WTC11 (cell line): ENCODE measurements at regions not wholly inside any gene's neighbourhood (a gene's known extent, or its start where the extent isn't known, plus 50 kb on each side); places are given as distances from the start of the nearest gene placed in this dataset.

ENCODE experiments used
- ATAC-seq: fragments of 200-7000 bp; cut with Tn5 transposase; 2 replicates; pipeline ENCODE4 v1.10.0; 2021; ENCODE audit warnings: mild to moderate bottlenecking, moderate library complexity
- CTCF ChIA-PET: fragments of 300-600 bp; sonication (Branson Sonifier 250); formaldehyde crosslinking; loops from one replicate; lab custom pipeline; 2021; ENCODE audit warnings: antibody characterized with exemption; lab: Charles Lee
- POLR2A ChIA-PET: fragments of 350-600 bp; sonication (Branson Sonifier 250); formaldehyde crosslinking; loops from one replicate; lab custom pipeline; 2021; ENCODE audit warnings: antibody characterized with exemption; lab: Charles Lee
- DNase-seq: peaks from one replicate; pipeline ENCODE4 v3.0.0; 2021; ENCODE audit warnings: low spot score
- H3K27ac Mint-ChIP-seq: 2 replicates; pipeline ENCODE4 v1.8.0; 2021; ENCODE audit warnings: mixed read lengths
- H3K27me3 Mint-ChIP-seq: 2 replicates; pipeline ENCODE4 v1.8.0; 2021; ENCODE audit warnings: low read depth, mild to moderate bottlenecking, moderate library complexity, mixed read lengths
- H3K36me3 Mint-ChIP-seq: 2 replicates; pipeline ENCODE4 v1.8.0; 2021; ENCODE audit warnings: mixed read lengths
- H3K4me1 Mint-ChIP-seq: 2 replicates; pipeline ENCODE4 v1.8.0; 2022; ENCODE audit warnings: mixed read lengths
- H3K4me3 Mint-ChIP-seq: 2 replicates; pipeline ENCODE4 v1.8.0; 2021; ENCODE audit warnings: mild to moderate bottlenecking, moderate library complexity, mixed read lengths
- H3K9me3 Mint-ChIP-seq: 2 replicates; pipeline ENCODE4 v1.8.0; 2021; ENCODE audit warnings: mixed read lengths
- CTCF ChIP-seq: fragments of 200-600 bp; IDR thresholded peaks from 2 replicates; pipeline ENCODE4 v1.8.0; 2022; ENCODE audit warnings: antibody characterized with exemption
- FOXP1 ChIP-seq: sonication (generic); formaldehyde crosslinking; IDR thresholded peaks from 2 replicates; pipeline ENCODE4 v1.8.0; 2022; ENCODE audit warnings: missing genetic modification reagents, mild to moderate bottlenecking, moderate library complexity, borderline replicate concordance
- JAZF1 ChIP-seq: fragments of 250-450 bp; sonication (Bioruptor Pico); IDR thresholded peaks from 2 replicates; pipeline ENCODE4 v1.9.0; 2021; ENCODE audit warnings: moderate library complexity, mild to moderate bottlenecking, inconsistent platforms
- NR2C2 ChIP-seq: sonication (generic); formaldehyde crosslinking; IDR thresholded peaks from 2 replicates; pipeline ENCODE4 v1.8.0; 2022; ENCODE audit warnings: mild to moderate bottlenecking, missing genetic modification reagents
- PRDM15 ChIP-seq: sonication (generic); formaldehyde crosslinking; IDR thresholded peaks from 2 replicates; pipeline ENCODE4 v1.8.0; 2022; ENCODE audit warnings: missing genetic modification reagents
- RORB ChIP-seq: fragments of 250-450 bp; sonication (Bioruptor Pico); IDR thresholded peaks from 2 replicates; pipeline ENCODE4 v1.9.0; 2021; ENCODE audit warnings: mild to moderate bottlenecking
- TCF7 ChIP-seq: sonication (generic); formaldehyde crosslinking; IDR thresholded peaks from 2 replicates; pipeline ENCODE4 v1.8.0; 2022; ENCODE audit warnings: mild to moderate bottlenecking, low read depth, missing genetic modification reagents, moderate library complexity
- USF2 ChIP-seq: sonication (generic); formaldehyde crosslinking; IDR thresholded peaks from 2 replicates; pipeline ENCODE4 v1.8.1; 2023; ENCODE audit warnings: mild to moderate bottlenecking, missing genetic modification reagents, moderate library complexity
- ZNF317 ChIP-seq: sonication (generic); formaldehyde crosslinking; IDR thresholded peaks from 2 replicates; pipeline ENCODE4 v1.8.1; 2023; ENCODE audit warnings: low read depth, mild to moderate bottlenecking, moderate library complexity, missing genetic modification reagents, borderline replicate concordance
- ZNF423 ChIP-seq: fragments of 250-450 bp; sonication (Bioruptor Pico); IDR thresholded peaks from 2 replicates; pipeline ENCODE4 v2.1.2; 2022; ENCODE audit warnings: mild to moderate bottlenecking, moderate library complexity
- TF ChIP-seq, protein P1 (sequence below): sonication (generic); formaldehyde crosslinking; IDR thresholded peaks from 2 replicates; pipeline ENCODE4 v1.8.1; 2023; ENCODE audit warnings: mild to moderate bottlenecking, missing genetic modification reagents, borderline replicate concordance
- TF ChIP-seq, protein P2 (sequence below): sonication (generic); formaldehyde crosslinking; IDR thresholded peaks from 2 replicates; pipeline ENCODE4 v1.8.1; 2022; ENCODE audit warnings: mild to moderate bottlenecking, missing genetic modification reagents, moderate library complexity, borderline replicate concordance
- TF ChIP-seq, protein P3 (sequence below): sonication (generic); formaldehyde crosslinking; conservative IDR thresholded peaks from 2 replicates; pipeline ENCODE4 v1.8.1; 2023; ENCODE audit warnings: mild to moderate bottlenecking, low read depth, missing genetic modification reagents, moderate library complexity
- TF ChIP-seq, protein P4 (sequence below): sonication (generic); formaldehyde crosslinking; IDR thresholded peaks from 2 replicates; pipeline ENCODE4 v1.8.1; 2023; ENCODE audit warnings: mild to moderate bottlenecking, missing genetic modification reagents, moderate library complexity

DNA sequence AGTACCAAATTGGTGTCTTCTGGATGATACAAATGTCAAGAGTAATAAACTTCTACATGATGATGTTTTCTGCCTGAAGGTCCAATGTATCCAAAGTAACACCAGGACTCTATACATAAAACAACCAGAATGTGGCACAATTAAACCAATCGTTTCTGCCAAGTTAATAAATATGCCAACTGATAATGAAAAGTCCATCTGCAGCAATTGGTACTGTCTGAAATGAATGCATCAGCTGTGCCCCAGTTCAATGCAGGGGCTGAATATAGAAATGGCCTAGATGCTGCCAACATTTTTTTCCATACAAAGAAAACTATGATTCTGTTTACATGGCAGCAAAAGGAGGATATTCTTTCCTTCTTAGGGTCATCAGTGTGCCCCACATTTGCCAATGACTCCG, 137.2 kb upstream of the LSM8 start:
- Mint-ChIP-seq H3K9me3 (no peaks in the 10 kb centered on the region), H3K4me3 (no peak overlapping the region), H3K27me3 (no peaks in the 10 kb centered on the region), H3K36me3 (no peaks in the 10 kb centered on the region), H3K4me1 (no peaks in the 10 kb centered on the region), H3K27ac (no peak overlapping the region)
- ChIA-PET POLR2A (no interaction called here), CTCF (no interaction called here)
- ATAC-seq (no peak), DNase-seq (no peak)
- TF ChIP-seq PRDM15 (CRISPR knock-in tag): no peak
- TF ChIP-seq, protein P1, sequence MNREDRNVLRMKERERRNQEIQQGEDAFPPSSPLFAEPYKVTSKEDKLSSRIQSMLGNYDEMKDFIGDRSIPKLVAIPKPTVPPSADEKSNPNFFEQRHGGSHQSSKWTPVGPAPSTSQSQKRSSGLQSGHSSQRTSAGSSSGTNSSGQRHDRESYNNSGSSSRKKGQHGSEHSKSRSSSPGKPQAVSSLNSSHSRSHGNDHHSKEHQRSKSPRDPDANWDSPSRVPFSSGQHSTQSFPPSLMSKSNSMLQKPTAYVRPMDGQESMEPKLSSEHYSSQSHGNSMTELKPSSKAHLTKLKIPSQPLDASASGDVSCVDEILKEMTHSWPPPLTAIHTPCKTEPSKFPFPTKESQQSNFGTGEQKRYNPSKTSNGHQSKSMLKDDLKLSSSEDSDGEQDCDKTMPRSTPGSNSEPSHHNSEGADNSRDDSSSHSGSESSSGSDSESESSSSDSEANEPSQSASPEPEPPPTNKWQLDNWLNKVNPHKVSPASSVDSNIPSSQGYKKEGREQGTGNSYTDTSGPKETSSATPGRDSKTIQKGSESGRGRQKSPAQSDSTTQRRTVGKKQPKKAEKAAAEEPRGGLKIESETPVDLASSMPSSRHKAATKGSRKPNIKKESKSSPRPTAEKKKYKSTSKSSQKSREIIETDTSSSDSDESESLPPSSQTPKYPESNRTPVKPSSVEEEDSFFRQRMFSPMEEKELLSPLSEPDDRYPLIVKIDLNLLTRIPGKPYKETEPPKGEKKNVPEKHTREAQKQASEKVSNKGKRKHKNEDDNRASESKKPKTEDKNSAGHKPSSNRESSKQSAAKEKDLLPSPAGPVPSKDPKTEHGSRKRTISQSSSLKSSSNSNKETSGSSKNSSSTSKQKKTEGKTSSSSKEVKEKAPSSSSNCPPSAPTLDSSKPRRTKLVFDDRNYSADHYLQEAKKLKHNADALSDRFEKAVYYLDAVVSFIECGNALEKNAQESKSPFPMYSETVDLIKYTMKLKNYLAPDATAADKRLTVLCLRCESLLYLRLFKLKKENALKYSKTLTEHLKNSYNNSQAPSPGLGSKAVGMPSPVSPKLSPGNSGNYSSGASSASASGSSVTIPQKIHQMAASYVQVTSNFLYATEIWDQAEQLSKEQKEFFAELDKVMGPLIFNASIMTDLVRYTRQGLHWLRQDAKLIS (CRISPR knock-in tag): no peak
- TF ChIP-seq CTCF: no peak
- no peak for TF ChIP-seq ZNF423
- TF ChIP-seq RORB (CRISPR knock-in tag): no peak
- TF ChIP-seq FOXP1 (CRISPR knock-in tag): no peak
- TF ChIP-seq NR2C2 (CRISPR knock-in tag): no peak
- no peak for TF ChIP-seq ZNF317
- no peak for TF ChIP-seq USF2 (CRISPR knock-in tag)
- TF ChIP-seq, protein P2, sequence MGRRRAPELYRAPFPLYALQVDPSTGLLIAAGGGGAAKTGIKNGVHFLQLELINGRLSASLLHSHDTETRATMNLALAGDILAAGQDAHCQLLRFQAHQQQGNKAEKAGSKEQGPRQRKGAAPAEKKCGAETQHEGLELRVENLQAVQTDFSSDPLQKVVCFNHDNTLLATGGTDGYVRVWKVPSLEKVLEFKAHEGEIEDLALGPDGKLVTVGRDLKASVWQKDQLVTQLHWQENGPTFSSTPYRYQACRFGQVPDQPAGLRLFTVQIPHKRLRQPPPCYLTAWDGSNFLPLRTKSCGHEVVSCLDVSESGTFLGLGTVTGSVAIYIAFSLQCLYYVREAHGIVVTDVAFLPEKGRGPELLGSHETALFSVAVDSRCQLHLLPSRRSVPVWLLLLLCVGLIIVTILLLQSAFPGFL: no peak
- TF ChIP-seq TCF7 (CRISPR knock-in tag): no peak
- TF ChIP-seq, protein P3, sequence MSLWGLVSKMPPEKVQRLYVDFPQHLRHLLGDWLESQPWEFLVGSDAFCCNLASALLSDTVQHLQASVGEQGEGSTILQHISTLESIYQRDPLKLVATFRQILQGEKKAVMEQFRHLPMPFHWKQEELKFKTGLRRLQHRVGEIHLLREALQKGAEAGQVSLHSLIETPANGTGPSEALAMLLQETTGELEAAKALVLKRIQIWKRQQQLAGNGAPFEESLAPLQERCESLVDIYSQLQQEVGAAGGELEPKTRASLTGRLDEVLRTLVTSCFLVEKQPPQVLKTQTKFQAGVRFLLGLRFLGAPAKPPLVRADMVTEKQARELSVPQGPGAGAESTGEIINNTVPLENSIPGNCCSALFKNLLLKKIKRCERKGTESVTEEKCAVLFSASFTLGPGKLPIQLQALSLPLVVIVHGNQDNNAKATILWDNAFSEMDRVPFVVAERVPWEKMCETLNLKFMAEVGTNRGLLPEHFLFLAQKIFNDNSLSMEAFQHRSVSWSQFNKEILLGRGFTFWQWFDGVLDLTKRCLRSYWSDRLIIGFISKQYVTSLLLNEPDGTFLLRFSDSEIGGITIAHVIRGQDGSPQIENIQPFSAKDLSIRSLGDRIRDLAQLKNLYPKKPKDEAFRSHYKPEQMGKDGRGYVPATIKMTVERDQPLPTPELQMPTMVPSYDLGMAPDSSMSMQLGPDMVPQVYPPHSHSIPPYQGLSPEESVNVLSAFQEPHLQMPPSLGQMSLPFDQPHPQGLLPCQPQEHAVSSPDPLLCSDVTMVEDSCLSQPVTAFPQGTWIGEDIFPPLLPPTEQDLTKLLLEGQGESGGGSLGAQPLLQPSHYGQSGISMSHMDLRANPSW (CRISPR knock-in tag): no peak
- no peak for TF ChIP-seq JAZF1 (CRISPR knock-in tag)
- TF ChIP-seq, protein P4, sequence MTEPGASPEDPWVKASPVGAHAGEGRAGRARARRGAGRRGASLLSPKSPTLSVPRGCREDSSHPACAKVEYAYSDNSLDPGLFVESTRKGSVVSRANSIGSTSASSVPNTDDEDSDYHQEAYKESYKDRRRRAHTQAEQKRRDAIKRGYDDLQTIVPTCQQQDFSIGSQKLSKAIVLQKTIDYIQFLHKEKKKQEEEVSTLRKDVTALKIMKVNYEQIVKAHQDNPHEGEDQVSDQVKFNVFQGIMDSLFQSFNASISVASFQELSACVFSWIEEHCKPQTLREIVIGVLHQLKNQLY (CRISPR knock-in tag): no peak
